Body of pancreas (tissue), 4 donors: ENCODE measurements at regions not wholly inside any gene's neighbourhood (a gene's known extent, or its start where the extent isn't known, plus 50 kb on each side); places are given as distances from the start of the nearest gene placed in this dataset.

Experiments
- POLR2A ChIP-seq, 3 donors: fragments of 450-650 bp; IDR thresholded peaks; one replicate each; pipeline ENCODE4 v1.6.1; 2016; ENCODE audit warnings: antibody characterized with exemption in 3 of 3, mild to moderate bottlenecking in 2 of 3
- TF ChIP-seq, protein P1 (sequence below), 7 experiments: fragments of 450-650 bp in 4 of 7; fragments of 200-600 bp in 3 of 7; sonication (generic) in 3 of 7; IDR thresholded peaks; one replicate each; pipeline ENCODE4 v1.5.1; 2016 to 2019; ENCODE audit warnings: antibody characterized with exemption in 7 of 7

DNA sequence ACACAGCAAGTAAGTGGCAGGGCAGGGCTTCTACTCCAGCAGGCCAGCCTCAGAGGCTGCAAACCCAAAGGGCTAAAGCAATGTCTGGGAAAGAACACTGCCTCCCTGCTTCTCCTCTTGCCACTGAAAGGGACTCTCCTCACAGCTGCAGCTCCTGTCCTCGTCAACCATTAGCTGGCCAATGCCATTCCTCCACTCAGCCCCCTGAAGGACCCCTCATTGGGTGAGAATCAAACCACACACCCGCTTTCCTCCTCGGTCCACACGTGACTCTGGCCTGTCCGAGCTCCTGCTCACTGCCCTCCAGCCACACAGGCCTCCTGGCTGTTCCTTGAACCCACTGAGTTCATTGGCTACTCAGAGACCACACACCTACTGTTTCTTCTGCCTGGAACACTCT is 253.7 kb upstream of the TLE3 start:
- TF ChIP-seq POLR2A (IDR thresholded peaks at IDR 0.05) = no peak
- TF ChIP-seq, protein P1, sequence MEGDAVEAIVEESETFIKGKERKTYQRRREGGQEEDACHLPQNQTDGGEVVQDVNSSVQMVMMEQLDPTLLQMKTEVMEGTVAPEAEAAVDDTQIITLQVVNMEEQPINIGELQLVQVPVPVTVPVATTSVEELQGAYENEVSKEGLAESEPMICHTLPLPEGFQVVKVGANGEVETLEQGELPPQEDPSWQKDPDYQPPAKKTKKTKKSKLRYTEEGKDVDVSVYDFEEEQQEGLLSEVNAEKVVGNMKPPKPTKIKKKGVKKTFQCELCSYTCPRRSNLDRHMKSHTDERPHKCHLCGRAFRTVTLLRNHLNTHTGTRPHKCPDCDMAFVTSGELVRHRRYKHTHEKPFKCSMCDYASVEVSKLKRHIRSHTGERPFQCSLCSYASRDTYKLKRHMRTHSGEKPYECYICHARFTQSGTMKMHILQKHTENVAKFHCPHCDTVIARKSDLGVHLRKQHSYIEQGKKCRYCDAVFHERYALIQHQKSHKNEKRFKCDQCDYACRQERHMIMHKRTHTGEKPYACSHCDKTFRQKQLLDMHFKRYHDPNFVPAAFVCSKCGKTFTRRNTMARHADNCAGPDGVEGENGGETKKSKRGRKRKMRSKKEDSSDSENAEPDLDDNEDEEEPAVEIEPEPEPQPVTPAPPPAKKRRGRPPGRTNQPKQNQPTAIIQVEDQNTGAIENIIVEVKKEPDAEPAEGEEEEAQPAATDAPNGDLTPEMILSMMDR (IDR thresholded peaks at IDR 0.05) = no peak
